Left colon (tissue), 2 donors: ENCODE measurements at regions not wholly inside any gene's neighbourhood (a gene's known extent, or its start where the extent isn't known, plus 50 kb on each side); places are given as distances from the start of the nearest gene placed in this dataset.

Experiments
- ATAC-seq: fragments of 200-7000 bp; cut with Tn5 transposase; one replicate; pipeline ENCODE4 v1.9.1; 2020; ENCODE audit warnings: mild to moderate bottlenecking, moderate library complexity
- DNase-seq, 2 donors: peaks; one replicate each; pipeline ENCODE4 v3.0.0-alpha.2; 2020
- intact Hi-C, 2 donors: fragments of 100-400 bp; cut with DNase I in 1 of 2; cut with micrococcal nuclease in 1 of 2; formaldehyde crosslinking; loops; one replicate each; pipeline versions ENCODE4 v1.11.2 to v1.14.0; 2022; cut with DNase I, micrococcal nuclease
- donor health status: DM: no; HTN: no; CAD: no.
- donor health status: DM: yes; HTN: yes; CAD: no.

DNA sequence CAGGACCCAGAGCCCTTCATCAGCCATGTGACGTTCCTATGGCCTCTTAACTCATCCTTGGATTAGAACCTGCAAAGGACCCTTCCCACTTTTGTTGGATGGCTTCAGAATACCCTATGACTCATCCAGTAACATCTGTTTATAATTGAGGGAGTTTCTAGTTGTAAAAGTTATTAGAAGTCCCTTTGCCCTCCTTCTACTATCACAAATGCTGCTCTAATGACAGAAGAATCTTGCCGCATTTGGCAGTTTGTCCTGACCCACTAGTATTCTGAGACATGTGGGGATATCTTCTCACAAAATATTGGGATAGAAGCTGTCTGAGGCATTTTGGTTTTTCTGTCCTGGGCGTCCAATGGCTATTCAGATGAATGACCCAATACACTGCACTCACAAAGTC is 251.8 kb upstream of the TMEM72 start:
- ATAC-seq (no peak), DNase-seq (no peak)
- intact Hi-C loops = no loop called here

DNA sequence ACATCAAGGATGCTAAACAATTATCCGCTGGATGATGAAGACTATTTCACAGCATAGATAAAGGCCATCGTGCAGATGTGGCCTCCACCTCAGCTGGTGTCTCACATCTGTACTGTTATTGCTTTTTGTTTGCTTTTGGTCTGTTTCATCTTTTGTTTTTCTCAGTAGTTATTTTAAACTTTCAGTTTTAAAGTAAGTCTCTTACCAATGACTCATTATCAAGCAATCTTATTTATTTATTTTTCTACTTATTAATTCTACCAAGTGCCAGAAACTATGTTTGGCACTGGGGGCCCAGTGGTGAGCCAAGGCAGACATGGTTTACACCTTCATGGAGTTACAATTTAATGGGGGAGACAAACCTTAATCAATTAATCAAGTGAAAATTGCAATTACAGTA is 250.9 kb upstream of the TMEM72 start:
- DNase-seq (no peak), ATAC-seq (no peak)
- intact Hi-C loops = no loop called here

DNA sequence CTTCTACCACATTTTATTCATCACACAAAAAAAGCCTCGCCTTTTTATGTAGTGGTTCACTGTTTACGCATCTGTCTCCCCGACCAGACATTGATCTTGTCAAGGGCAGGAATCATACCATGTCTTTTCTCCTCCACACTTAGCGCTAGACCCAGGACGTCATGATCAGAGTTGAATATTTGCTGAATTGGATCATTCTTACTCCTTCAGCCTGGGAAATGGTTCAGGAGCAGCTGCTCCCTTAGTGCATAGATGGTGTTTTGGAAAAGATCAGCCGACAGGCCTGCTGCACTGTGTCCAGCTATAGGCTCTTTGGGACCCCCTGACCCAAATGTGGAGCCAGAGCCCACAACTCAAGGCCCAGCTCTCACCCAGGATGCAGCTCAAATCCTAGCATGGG is 249.1 kb upstream of the TMEM72 start:
- intact Hi-C loops = no loop called here
- ATAC-seq (no peak), DNase-seq (no peak)

DNA sequence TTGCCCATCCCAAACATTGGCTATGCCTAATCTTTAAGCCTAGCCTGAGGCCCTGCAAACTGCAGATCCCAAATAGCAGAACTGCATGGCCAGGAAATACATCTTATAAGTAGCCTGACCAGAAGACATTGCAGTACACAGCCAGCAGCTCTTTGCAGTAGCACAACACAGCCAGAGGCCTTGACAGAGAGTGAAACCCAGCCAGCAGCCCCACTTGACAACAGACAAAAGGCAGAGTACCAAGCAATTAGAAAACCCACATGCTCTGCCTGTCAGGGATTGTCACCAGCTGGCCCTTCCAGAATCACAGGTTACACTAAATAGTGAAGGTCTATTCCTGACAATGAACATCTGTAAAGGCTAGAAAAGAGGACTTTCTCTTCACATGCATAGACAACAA is 242.8 kb upstream of the TMEM72 start:
- DNase-seq = no peak
- intact Hi-C loops = no loop called here
- ATAC-seq = no peak

DNA sequence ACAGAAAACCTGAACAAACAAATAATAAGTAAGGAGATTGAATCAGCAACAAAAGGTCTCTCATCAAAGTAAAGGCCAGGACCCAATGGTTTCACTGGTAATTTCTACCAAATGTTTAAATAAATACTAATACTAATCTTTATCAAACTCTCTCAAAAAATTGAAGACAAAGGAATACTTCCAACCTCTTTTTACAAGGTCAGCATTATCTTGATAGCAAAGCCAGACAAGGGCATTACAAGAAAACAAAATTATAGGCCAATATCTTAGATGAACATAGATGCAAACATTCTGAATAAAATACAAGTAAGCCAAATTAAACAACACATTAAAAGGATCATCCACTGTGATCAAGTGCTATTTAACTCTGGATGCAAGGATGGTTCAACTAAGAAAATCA is 239.8 kb upstream of the TMEM72 start:
- intact Hi-C loops = no loop called here
- ATAC-seq (no peak), DNase-seq (no peak)

DNA sequence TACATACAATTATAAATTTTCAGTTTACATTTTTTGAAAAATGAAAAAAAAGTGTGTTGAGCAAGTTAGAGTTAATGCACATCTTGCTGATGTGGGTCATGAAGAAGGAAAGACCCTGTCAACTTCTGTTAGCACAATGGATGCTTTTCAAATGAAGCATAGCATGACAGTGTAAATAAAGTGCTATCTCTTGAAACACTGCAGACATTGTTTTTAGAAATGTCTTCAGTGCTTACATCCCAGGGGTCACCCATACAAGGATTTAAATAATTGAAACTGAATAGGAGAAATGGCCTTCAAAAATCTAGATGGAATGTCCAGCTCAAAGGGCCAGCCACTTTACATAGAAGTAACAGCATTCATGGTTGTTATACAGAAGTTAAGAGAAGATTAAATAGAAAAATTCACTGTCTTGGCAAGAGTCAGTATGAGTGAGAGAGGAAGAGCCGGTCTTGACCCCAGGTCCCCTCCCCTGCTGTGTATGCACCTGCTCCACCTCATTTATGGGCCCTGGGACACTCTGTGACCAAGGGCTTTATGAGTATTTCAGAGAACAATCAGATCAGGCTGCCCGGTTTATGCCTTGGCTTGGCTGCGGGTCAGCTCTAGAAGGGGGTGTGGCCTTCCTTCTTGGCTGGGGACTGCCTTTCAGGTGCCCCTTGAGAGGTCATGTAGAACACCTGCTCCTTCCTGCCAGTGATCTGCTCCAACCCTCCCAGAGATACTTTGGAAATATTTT is 237.7 kb upstream of the TMEM72 start:
- peak; percentile 97 for ATAC-seq
- intact Hi-C loops = no loop called here
- DNase-seq = peak; percentile 45 to 71

DNA sequence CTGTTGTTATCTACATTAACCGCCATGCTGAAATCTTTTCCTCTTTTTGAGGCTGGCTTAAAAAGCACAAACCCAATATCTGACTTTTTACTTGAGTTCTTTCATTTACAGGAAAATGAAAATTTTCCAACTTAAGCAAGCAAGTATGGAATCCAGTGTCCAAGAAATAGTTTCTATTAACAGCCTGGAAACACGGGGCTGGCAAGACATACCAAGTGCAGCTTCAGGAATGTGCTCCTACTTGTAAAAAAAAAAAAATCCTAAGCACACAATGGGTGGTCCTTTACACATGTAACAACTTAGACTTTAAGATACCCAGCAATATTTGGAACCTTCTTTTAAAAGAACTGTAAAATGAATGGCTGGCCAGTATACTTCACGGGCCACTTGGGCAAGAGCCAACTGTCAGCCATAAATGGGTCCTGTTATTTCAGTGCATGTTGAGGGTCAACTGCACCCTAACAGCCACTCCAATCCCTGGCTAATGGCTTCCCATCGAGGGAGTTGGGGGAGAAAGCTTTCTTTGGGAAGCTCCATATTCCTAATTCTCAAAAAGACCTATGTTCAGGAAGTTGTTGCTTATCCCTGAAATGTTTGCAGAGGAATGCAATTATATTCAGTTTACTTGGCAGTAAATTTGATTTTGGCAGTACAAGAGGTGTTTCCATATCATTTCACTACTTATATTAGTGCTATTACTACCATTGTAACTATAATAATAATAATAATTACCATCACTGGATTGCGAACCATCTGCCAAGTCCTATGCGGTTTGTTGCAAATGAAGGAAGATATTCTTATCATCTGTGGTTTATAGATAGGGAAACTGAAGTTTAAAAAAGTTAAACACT is 236.4 kb upstream of the TMEM72 start:
- intact Hi-C loops = no loop called here
- peak; percentile 45 for ATAC-seq
- DNase-seq = peak in 1 of 2 donors; percentile 12

DNA sequence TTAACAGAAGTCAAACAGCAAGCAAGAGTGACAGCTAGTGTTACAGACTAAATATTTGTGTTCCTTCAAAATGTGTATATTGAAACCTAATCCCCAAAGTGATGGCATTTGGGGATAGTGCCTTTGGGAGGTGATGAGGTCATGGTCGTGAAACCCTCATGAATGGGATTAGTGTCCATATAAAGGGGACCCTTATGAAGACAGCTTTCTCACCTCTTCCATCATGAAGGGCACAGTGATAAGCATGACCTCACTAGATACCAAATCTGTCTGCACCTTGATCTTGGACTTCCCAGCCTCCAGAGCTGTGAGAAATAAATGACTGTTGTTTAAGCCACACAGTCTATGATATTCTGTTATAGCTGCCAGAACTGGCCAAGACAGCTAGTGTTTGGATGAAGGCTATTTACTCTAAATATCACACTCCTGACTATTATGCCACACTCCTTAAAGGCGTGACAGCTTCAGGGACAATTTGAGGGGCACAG is 235.7 kb upstream of the TMEM72 start:
- DNase-seq (no peak), ATAC-seq (no peak)
- intact Hi-C loops = no loop called here

DNA sequence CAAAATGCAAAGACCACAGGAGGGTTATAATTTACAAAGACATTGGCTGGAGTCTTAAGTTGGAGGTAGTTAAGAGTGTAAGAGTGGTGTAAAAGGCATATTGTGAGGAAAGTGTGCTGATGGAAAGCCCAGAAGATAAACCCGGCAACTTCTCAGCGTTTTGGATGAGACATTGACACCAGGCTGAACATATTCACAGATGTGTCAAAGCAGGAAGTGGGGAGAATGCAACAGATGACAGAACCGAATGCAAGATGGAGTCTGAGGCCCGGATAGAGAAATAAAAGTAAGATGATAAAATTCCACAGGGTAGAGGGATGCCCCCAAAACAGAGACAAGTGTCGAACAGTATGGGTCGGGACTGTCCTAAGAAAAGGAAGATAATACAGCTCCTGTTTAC is 230.4 kb upstream of the TMEM72 start:
- ATAC-seq (no peak), DNase-seq (no peak)
- intact Hi-C loops = no loop called here

DNA sequence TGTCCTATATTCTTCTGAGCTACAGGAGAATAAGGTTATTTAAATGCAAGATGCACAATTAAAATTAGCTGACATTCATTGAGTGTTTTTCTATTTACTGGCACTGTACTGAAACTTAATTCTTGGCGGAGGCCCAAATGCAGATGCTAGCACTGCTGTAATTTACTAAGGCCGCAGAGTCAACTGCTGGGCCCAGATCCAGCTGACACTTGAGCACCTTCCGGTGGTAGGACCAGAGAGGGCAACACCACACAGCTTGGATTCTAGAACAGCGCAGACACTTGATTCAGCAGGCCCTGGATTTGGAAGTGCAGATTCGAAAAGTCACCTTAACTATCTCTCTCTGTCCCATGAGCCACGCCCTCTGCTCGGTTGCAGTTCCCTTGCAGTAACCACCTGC is 228.6 kb upstream of the TMEM72 start:
- DNase-seq (no peak), ATAC-seq (no peak)
- intact Hi-C loops = no loop called here

DNA sequence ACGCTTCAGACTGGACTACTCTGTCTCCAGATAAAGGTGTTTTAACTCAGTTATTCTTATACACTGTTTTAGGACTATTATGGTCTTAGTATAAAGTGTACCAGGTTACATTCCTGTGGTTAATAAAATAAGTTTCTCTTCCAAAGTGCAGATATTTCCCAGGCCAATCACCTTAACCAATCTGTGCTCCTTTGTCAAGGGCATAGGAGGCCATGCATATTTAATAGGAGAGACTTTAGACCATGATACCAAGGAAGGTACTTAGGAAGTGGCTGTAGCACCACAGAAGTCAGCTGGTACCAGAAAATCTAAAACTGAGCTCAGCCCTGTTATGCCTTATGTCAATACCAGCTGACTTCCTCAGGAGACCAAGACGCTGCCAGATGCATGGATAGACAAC is 226.5 kb upstream of the TMEM72 start:
- no peak for ATAC-seq
- no peak for DNase-seq
- intact Hi-C loops = no loop called here

DNA sequence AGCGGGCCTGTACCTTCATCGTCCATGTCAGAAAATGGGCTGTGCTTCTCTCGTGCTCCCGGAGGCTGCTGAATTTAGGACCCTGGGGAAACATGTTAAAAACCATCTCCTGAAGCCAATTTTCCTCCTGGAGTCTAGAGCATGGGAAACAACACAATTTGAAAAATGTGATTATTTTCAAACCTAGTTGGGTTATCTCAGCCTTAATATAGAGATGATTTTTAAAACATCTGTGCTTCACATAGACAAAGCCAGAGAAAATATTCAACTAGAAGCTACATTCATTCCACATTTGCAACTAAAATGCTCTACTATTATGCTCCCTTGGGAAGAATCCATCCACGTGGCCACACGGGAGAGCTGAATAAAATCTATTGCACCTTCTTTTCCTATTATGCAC is 225.9 kb upstream of the TMEM72 start:
- DNase-seq = no peak
- ATAC-seq = no peak

DNA sequence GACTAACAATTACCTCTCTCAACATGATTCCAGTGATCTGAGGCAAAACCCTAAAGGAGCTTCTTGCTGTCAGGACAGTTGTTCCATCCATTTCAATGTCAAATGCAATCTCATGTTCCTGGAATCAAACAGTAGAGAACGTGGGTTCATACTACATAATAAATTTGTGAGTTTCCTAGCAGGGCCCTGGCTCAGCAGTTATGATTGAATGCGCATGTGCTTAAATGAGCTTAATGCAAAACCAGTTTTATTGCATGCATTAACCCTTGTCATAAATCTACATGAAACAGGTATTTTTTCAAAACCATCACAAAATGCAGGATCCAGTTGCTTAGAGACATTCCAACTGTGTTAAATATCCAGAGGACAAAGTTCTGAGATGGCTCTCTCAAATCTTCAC is 225.4 kb upstream of the TMEM72 start:
- intact Hi-C loops = no loop called here
- ATAC-seq = no peak
- DNase-seq = no peak

More for the DNA sequence above, 225.9 kb upstream of the TMEM72 start:
- intact Hi-C loops = no loop called here

DNA sequence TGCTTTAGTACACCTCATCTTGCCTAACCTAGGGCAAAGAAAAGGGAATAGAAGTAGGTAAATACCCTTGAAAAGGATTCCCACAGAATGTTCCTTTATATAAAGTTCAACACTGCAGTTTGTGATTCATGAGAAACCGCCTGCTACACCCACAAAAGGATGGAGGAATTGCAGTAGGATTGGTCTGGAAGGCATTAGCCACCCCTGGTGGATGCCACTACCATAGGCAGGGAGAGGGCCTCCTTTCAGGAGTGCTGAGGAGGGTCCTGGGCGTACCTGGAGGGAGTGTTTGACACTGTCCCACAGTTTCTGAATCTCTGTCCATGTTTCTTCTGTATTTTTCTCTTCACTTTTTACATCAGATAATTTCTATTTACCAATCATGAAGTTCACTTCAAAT is 221.8 kb upstream of the TMEM72 start:
- ATAC-seq (no peak), DNase-seq (no peak)
- intact Hi-C loops = no loop called here

DNA sequence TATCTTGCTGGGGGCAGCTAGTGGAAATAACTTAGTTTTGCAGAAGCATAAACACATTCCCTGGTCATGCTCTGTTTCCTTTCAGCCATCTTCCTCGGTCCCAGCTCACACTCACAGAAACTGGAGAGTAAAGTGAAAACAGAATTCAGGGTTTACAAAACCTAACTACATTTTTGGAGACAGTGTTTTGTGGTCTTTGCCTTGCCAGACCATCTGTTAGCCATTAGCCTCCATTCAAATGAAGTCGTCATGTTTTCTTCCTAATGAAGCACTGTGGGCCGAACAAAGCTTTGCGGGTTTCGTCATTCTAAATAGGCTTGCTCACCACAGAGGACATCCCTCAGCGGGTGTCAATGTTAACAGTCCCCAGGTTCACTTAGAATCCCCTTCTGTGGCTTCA is 214.6 kb upstream of the TMEM72 start:
- intact Hi-C loops = no loop called here
- ATAC-seq (no peak), DNase-seq (no peak)

DNA sequence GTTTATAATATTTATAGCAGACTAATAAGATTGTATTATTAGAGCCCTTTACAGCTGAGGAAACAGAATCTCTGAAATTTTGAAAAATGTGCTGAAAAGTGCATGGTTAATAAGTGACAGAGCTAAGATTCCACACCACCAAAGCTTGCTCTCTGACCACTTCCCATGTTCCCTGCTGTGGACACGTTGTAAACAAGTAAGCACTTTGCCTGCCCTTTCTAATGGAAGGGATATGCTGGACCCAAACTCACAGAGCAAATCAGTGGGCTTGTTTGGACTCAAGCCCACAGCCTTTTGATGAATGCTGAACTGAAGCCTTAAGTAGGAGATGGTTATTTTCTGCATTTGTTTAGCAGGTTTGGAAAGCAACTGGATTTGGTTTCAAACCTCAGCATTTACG is 214.0 kb upstream of the TMEM72 start:
- DNase-seq = no peak
- ATAC-seq = no peak
- intact Hi-C loops = no loop called here

DNA sequence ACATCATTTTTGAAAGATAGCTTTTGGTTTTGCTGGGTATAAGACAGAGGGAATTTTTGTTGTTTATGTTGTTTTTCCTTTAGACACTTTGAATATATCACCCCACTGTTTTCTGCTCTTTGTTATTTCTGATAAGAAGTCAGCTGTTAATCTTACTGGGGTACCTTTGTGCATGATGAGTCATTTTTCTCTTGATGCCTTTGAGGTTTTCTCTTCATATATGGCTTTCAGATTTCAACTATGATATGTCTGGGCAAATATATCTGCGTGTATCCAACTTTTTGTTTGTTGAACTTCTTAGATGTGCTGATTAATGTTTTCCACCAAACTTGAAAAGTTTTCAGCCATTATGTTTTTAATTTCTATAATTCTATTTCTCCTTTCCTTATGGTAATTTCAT is 208.6 kb upstream of the TMEM72 start:
- ATAC-seq (no peak), DNase-seq (no peak)
- intact Hi-C loops = no loop called here

DNA sequence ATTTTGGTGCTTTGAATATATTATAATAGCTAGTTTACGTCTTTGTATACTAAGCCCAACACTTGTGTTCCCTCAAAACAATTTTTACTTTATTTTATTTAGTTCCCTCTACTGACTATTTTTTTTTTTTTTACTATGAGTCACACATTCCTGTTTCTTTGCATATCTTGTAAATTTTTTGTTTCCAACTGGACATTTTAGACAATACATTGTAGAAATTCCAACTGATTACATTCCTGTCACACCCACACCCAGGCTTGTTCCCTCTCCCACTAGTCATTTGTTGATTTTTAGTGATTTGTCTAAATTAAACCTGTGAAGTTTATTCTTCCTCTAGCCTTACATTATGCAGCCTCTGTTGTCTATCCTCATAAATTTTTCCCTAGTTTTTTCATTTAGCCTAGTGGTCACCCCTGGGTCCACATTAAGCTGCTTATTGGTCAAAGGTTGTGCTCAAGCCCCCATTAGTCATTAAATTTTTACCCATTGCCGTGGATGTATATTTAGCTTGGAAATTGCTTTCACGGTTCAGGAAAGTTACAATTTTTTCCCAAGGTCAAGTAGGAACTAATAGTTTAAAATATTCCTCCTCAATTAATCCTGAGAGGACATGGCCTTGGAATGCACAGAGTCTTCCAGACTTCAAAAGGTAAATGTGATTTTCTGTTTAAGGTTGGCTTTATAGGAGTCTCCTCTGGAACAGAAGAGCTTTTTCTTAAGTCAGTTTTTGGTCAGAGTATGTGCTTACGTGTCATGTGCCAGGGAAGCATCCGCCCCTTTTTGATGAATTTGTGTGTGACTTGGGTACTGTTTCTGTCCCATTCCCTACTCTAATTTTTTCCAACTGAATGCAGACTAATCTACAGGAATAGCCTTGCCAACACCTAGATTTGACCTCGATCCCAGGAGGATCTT is 207.6 kb upstream of the TMEM72 start:
- intact Hi-C loops = no loop called here
- ATAC-seq = no peak
- DNase-seq = no peak

DNA sequence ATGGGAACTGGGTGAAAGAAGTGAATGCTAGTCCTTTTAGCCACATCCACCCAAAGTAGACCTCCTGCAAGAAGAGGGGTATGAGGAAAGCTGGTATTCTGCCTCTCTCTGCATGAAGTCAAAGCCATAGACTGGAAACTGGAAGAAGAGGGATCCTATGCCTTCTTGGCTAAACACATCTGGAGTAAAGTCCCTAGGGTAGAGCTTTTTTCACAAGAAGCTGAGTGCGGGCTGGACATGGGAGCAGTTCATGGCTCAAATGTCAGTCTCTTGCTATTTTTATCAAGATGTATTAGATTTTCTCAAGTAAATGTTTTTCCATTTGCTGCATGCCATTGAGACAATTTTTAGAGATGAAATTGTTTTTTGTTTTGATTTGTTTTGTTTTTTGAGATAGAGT is 206.5 kb upstream of the TMEM72 start:
- intact Hi-C loops = no loop called here
- no peak for ATAC-seq
- no peak for DNase-seq
